Stimulated activated CD8-positive, alpha-beta memory T cell treated with anti-CD3 and anti-CD28 coated beads, Interleukin-12 subunit alpha, Interleukin-12 subunit beta, amount 100 ng/mL, for 1 hour (primary cell): ENCODE measurements at regions not wholly inside any gene's neighbourhood (a gene's known extent, or its start where the extent isn't known, plus 50 kb on each side); places are given as distances from the start of the nearest gene placed in this dataset.

Source experiments
- DNase-seq: peaks from one replicate; pipeline ENCODE4 v3.0.0-alpha.2; 2020; ENCODE audit warnings: low read depth

DNA sequence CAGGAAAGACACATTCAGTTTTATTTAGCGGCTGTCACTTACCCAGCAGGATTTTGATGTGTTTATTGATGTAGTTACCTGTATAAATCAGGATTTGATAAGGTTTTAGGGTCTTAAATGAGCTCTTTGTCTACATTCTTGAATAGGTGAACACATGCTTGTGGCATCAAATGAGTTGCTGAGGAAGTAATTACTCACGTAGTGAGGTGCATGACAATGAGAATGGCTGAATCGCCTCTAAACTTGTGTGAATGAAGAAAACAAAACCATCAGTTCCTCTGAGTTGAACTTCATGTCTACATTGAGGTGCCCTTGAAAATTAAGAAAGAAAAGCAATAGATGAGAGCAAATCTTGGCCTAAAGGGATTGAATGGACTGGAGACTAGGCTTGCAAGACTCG is 245.6 kb upstream of the SATB1 start:
- DNase-seq = no peak

DNA sequence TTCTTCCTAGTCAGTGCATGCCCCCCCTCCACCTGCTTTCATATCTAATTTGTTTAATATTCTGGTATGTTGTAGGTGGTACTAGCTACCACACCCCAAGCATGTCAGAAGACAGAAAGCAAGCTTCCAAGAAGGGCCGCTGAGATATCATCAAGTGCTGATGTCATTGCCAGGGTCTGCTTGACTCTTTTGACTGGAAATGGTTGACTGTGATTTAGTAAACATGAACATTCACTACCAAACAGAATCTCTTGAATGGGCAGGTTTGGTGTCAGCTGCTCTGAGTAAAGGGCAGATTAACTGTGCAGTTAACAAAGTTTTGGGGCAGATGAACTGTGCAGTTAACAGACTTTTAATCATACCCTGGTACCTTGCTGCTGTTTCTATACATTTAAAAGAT is 244.2 kb upstream of the SATB1 start:
- DNase-seq = no peak

DNA sequence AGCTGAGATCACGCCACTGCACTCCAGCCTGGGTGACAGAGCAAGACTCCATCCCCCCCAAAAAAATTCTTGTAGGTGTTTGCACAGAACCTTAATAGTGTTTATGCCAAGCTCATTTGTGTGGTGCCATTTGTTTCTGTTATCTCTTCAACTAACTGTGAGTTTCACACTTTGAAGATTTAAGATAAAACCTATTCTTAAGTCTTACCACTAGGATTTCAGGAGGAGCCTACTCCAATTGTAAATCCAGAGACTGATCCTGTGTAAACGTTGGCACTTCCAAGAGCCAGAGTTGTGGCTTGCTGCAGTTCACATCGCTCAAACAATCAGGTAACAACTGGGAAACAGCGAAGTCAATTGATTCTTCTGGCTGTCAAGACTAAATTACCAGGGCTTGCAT is 242.4 kb upstream of the SATB1 start:
- no peak for DNase-seq

DNA sequence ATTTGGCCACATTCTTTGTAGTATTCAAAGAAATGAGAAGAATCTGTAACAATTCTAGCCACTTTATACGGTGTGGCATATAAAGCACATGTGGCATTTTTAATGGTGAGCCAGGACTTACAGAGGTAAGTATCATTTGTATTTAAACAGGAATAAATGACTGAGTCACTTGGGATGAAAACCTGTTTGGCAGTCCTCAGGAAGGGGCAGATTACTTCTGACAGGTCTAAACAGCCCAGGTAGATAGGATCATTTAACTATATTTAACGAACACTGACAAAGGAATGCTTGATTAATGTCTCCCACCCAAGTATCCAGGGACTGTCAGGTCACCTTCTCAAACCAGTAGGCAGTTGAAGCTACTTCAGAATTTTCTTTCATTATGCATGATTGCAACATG is 241.5 kb upstream of the SATB1 start:
- no peak for DNase-seq

DNA sequence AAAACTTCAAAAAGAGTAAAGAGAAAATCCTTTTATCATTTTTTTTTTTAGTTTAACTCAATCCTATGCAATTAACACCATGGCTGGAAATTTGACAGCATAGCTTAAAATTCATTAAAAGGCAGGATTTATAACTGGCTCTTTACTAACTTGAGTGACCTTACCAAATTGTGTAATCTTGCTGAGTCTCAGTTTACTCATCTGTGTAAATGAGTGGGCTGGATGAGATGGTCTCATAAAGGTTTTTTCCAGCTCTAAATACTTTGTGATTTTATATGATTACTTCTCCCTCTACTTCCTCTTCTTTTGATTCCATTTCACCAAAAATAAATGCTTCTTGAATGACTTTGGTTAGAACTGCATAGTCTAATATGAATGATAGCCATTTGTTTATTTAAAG is 234.9 kb upstream of the SATB1 start:
- DNase-seq = no peak

DNA sequence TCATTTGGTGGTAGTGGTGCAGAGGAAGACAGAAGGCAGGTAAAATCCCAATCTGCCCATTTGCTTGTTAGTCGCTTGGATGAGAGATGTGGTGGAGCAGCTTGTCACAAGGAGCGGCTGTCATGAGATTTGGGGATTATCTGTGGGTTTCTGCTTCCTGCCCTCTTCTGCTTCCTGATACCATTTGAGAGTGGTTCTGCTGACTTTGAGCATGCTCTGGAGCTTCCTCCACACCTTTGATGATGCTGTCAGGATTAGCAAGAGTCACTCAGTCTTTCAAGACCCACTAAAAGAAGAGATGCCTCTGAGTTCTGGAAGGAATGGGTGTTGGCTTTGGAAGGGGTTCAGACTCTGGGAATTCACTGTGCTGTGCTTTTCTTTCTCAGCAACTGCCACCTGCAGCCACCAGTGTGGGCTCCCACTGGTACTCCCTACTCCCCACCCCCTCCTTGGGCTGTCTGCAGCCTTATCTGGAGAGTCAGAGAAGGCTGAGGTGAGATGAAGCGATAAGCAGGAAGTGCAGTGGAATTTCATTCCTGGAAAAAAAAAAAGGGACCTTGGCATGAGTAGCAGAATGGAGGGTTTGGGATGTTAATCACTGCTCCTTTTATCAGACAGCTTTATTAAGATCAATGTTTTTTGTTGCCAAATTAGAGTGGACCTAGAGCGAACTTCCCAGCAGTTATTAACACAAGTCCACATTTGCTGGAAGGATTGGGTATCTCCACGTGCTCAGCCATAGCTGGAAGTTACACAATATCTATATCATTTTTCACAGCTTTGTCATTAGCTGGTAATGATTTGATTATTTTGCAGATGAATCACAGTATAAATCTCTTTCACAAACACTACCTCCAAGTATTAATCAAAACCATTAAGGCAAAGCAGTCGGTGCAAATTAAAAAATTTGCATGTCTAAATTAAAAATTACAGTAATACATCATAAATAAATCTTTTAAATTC is 233.0 kb upstream of the SATB1 start:
- DNase-seq = no peak

DNA sequence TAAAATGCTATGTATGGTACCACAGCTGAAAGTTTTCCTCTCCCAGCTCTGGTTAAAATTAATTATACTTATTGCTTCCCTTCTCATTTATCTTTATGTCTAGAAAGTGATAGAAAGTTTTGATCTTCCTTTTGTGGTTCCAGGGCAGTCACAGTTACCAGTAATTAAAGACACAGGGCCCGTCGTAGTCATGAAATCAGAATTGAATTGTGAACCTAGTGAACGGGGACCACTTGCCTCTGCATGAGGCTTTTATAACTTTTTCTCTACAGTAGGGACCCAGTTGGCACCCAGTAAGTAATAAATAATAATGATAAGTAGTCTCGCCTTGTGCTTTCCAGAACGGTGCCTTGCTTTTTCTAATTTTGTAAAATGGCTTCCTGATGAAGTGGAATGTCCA is 231.7 kb upstream of the SATB1 start:
- DNase-seq = no peak

DNA sequence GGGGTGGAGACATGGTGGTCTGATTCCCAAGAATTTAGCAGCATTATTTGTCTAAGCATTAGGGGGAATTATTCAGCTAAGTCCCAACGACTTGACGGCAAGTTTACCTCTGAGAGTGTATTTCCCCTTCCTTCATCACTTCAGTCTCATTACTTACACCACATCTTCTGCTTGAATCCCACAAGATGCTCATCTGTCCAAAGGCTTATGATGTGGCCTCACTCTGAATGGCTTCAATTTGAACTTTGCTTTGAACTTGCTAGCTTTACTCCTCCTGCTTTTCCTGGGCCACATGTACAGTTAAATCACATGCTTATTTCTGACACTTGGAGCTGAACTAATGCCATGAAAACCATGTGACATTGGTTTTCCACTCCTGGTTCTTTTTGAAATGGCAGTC is 231.3 kb upstream of the SATB1 start:
- no peak for DNase-seq

DNA sequence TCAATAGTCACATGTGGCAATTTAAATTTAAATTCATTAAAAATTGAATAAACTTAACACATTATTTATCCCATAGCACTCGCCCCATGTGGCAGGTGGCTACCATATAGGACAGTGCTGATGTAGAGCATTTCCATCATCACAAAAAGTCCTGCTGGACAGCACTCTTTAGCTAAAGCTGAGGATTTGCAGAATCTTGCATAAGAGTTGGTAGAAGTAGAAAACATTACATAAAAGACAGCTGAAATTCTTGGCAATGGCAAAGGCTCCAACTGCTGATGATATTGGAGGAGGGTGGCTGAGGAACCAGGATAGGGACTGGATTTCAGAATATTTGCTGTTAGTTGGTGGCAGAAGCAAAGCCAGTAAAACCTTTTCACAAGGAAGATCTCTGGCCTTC is 230.7 kb upstream of the SATB1 start:
- no peak for DNase-seq

DNA sequence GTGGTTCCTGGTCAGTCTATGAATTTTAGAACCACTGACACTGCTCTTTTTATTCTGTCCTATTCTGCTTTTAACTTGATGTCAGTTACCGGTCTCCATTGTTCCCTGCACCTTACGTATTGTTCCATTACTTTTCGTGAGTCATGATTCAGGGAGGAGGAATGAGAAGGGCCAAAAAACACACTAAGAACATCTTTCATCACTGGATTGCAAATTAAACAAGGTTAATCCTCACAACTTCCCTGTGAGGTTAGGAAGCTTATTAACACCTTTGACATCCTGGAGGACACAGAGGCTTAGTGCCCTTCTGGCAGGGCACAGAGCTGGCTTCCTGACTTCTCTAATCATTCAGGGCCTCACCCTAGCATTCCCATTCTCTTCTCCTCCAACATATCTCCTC is 227.6 kb upstream of the SATB1 start:
- DNase-seq = no peak

DNA sequence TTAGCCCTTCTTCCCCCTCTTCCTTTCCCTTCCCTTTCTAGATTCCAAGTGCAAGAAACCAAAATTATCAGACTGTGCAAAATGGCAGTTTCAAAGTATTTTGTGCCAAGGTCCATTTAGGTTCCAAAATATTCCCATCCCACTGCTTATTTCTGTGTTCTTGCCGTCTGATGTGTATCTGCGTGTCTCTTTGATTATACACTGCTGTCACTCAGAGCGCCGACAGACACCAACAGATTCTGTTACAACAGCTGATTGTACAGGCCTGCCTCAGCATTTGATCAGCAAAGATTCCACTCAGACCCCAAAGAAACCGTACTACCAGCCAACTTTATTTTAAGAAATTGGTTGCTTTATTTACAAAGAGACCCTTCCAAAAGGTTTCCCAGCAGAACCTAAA is 225.6 kb upstream of the SATB1 start:
- DNase-seq = no peak

DNA sequence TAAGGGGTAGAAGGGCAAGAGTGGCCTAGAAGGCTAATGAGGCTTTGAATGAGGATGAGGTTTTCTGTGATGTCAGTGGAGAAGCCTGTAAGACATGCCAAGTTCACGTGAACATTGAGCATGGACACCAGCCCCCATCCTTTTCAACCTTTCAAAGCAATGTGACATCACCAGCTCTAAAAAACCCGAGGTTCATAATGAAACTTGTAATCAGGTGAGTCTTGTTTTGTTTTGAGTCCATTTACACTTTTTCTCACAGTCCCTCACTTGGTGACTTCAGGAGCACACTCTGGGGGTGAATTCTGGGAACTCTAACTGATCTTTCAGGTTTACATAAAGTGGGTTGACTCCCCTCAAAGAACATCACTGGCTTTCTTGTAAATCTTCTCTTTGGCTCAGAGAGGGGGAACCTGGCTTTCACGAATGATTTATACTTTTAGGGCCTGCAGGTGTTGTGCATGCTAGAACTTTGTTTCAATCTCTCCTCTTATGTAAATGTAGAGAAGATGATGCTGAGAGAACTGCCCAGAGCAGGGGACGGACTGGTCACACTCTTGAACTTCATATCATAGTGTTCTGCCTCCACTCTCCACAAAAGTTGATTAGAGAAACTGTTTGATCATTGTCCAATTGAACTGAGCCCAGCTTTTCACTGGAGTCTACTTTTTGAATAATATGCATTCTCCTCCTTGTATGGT is 224.7 kb upstream of the SATB1 start:
- no peak for DNase-seq

DNA sequence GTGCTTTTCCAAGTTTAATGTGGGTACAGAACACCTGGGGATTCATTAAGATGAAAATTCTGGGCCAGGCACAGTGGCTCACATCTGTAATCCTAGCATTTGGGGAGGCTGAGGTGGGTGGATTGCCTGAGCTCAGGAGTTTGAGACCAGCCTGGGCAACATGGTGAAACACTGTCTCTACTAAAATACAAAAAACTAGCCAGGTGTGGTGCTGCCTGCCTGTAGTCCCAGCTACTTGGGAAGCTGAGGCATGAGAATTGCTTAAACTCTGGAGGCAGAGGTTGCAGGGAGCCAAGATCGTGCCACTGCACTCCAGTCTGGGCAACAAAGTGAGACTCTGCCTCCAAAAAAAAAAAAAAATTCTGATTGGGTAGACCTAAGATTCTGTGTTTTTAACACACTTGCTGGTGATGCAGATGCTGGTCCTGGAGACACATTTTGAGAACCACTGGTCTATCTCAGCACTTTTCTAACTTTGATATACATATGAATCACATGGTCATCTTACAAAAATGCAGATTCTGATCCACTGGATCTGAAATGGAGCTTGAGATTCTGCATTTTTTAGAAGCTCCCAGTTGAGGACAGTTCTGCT is 223.8 kb upstream of the SATB1 start:
- no peak for DNase-seq

DNA sequence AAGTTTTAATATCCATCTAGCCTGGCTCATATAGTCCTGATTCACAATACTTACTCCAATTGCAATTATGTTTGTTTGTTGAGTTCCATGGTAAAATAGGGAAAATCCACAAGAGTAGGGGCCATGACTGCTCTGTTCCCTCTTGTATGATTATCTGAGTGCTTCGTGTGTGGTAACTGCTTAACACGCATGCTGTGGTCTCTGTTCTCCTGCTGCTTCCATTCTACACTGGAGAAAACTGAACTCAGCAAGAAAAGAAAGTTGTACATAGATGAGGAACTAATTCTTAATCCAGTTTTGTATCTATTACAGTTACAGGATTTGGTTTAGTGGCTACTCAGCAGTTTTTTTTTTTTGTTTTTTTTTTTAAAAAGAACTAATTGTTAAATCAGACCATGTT is 223.0 kb upstream of the SATB1 start:
- DNase-seq = no peak

DNA sequence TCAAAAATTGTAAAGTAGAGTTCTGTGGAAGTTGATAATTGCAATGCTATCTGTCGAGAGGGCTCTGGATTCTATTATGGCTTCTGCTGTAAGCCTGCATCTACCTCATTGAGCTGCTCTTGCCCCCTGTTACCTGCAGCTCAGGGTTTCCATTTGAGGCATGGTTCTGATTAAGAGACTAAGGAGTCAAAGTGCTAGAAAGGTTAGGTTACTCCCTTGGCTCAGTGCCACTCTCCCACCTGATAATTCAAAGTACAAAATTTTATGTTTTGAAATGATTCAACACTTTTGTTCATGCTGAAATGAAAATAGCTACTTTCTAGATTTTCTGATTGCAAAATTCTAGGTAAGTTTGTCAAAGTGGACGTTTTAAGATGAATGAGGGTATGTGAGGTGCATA is 220.5 kb upstream of the SATB1 start:
- DNase-seq = no peak

DNA sequence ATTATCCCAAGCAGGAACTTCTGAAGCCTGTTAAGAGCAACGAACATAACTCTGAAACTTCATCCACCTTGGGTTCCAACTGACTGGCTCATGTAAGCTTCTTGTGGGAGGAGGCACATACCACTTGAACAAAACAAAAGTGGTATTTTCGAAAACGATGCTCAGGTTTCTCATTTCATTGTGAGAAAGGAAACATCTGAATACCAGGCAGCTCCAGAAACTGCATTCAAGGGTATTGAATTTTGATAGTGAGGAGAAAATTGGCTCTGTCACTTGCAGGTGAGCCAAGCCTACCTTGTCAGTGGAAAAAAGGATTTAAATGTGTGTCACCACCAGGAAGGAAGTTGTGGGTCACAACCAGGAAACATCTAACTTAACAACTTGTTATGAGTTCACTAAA is 218.1 kb upstream of the SATB1 start:
- no peak for DNase-seq

DNA sequence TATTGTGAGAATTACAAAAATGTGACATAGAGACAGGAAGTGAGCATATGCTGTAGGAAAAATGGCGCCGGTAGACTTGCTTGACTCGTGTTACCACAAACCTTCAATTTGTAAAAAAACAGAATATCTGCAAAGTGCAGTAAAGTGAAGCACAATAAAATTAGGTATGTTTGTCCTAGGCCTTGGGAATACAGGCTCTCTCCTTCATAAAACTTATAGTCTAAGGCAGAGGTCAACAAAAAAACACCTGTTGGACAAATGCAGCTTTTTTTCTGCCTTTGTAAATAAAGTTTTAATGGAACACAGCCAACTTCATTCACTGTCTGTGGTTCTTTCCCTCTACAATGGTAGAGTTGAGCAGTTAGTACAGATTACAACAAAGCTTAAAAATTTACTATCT is 216.8 kb upstream of the SATB1 start:
- no peak for DNase-seq

DNA sequence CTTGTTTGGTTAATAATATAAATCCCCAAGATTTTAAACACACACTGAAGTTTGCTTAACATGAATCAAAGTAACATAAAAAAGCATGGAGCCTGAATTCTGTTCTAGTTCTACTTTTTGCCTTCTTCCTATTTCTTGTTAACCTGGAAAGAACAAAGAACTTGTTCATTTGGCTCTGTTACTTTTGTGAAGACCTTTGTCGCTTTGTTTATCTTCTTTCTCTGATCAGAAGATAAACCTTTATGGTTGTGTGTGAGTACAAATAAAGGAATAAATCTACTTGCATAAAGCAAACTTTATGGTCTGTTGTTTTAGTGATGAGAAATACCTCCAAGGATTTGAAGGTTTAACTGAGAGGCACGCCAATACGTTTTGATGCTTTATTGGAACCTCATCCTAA is 210.1 kb upstream of the SATB1 start:
- no peak for DNase-seq

DNA sequence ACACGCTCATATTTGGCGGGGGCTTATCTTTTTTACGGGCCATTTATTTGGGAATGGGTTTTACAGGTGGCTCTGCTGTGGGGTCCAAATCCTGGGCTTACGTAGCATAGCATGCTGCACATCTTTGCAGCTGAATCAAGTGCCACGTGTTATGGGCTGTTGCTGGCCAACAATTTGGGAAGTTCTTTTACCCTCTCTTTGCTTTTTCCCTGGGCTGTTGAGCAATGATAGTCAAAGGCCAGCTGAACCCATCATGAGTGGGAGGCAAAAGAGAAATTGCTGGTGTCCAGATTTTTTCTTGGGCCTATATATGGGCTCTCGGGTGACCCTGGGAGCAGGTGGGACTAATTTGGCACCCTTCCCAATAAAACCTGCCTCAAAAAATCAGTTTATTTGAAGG is 209.3 kb upstream of the SATB1 start:
- no peak for DNase-seq

DNA sequence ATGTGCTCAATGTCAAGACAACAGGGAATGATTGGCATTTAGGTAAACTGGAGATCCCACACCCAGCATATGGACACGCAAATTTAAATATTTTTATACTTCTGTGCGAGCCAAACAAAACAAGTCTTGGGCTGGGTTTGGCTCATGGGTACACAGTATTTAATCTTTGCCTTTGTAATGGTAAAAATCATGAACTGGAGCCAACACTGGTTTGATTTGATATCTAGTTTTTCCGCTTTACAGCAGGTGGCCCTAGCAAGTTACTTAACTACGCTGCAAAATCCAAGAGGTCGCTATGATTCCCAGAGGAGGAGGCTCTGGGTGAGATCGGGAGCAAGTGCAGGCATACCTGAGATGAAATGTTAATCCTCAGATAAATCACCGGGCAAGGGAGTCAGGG is 207.9 kb upstream of the SATB1 start:
- DNase-seq = no peak

DNA sequence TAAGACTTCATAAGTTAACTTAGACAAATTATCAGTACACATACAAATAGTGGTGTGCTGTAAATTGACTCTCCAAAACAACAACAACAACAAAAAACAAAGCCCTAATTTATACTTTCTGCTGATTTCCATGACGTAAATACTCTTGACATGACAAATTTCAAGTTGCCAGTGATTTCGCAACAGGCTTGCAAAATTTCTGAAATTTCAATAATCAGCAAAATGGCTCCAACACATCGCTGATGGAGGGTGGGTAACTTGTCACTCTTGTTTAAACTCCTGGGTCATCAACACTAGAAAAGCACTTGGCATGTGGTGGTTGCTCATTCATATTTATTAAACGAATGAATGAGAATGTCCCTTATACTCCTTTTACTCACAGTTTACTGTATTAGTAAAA is 205.2 kb upstream of the SATB1 start:
- DNase-seq = no peak

DNA sequence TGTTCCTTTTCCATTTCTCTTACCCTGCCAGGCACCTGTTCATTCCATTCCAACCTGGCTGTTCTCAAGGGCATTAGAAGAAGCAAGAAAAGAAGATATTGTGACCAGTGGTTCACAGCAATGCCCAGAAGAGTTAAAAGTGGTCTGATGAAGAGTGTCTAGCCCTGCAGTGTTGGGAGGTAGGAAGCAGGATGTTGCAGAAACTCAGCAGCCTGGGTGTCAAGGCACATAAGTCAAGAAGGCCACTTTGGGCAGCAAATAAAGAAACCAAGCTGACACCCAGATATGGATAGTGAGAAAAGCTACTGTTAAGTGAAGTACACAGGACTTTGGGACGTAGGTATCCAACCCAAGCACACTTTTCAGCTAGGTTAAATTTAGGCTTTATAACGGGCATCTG is 199.9 kb upstream of the SATB1 start:
- DNase-seq = no peak

DNA sequence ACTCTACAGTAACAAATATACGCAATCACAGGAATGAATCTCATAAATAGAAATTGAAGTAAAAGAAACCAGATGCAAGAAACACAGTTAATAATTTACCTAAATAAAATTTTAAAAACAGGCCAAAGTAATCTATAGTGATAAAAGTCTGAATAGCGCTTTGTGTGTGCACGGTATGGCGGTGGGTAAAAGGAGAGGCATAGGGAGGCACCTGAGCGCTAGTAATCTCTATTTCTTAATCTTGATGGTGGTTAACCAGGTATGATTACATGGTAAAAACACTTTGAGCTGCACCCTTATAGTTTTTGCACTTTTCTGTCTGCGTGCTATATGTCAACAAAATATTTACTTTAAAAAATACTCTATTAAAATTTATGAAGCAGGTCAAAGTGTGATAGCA is 198.1 kb upstream of the SATB1 start:
- no peak for DNase-seq
